Gastroesophageal sphincter (tissue), 3 donors: ENCODE measurements at regions not wholly inside any gene's neighbourhood (a gene's known extent, or its start where the extent isn't known, plus 50 kb on each side); places are given as distances from the start of the nearest gene placed in this dataset.

Source experiments
- CTCF ChIP-seq, 4 experiments: fragments of 200-600 bp in 2 of 4; fragments of 450-650 bp in 2 of 4; sonication (generic) in 1 of 4; IDR thresholded peaks; one replicate each; pipeline ENCODE4 v1.5.1; 2017 to 2019; ENCODE audit warnings: antibody characterized with exemption in 4 of 4, mild to moderate bottlenecking in 2 of 4, moderate library complexity in 2 of 4
- POLR2A ChIP-seq, 2 donors: fragments of 450-650 bp; IDR thresholded peaks; one replicate each; pipeline ENCODE4 v1.6.1; 2017; ENCODE audit warnings: antibody characterized with exemption in 2 of 2, mild to moderate bottlenecking in 2 of 2, moderate library complexity in 1 of 2

- TF ChIP-seq CTCF (IDR thresholded peaks at IDR 0.05): no peak
- no peak for TF ChIP-seq POLR2A (IDR thresholded peaks at IDR 0.05)
These were observed 2334.6 kb upstream of the WWC1 start for GRCh38 chr5:165956854-165957253.
